Osteoblast (primary cell): ENCODE measurements at regions not wholly inside any gene's neighbourhood (a gene's known extent, or its start where the extent isn't known, plus 50 kb on each side); places are given as distances from the start of the nearest gene placed in this dataset.

ENCODE experiments used
- DNase-seq: peaks from one replicate; pipeline ENCODE4 v3.0.0; 2011; ENCODE audit warnings: low spot score, mixed read lengths; ENCODE audit not compliant: insufficient read length; ENCODE audit errors: missing footprints
- H2AFZ ChIP-seq: 2 replicates; pipeline ENCODE4 v1.6.0; 2011; ENCODE audit warnings: mild to moderate bottlenecking, low read length
- H3K27ac ChIP-seq: 2 replicates; pipeline ENCODE4 v1.5.1; 2011; ENCODE audit warnings: mild to moderate bottlenecking, low read depth, low read length, moderate library complexity
- H3K27me3 ChIP-seq: 2 replicates; pipeline ENCODE4 v1.6.0; 2012; ENCODE audit warnings: mild to moderate bottlenecking, control low read depth, inconsistent platforms, low read length, moderate library complexity; ENCODE audit not compliant: insufficient read depth
- H3K36me3 ChIP-seq: 2 replicates; pipeline ENCODE4 v1.5.1; 2011; ENCODE audit warnings: mild to moderate bottlenecking, low read length, control low read depth, moderate library complexity; ENCODE audit not compliant: insufficient read depth
- H3K4me1 ChIP-seq: 2 replicates; pipeline ENCODE4 v1.5.1; 2011; ENCODE audit warnings: mild to moderate bottlenecking, low read length, control low read depth, moderate library complexity; ENCODE audit not compliant: insufficient read depth
- H3K4me2 ChIP-seq: 2 replicates; pipeline ENCODE4 v1.6.0; 2011; ENCODE audit warnings: mild to moderate bottlenecking, low read length; ENCODE audit not compliant: insufficient read depth
- H3K4me3 ChIP-seq: fragments of 200-600 bp; sonication (generic); 3 replicates; pipeline ENCODE4 v1.5.1; 2012; ENCODE audit warnings: mild to moderate bottlenecking, low read length, inconsistent platforms; ENCODE audit not compliant: insufficient read depth
- H3K79me2 ChIP-seq: 2 replicates; pipeline ENCODE4 v1.6.0; 2012; ENCODE audit warnings: mild to moderate bottlenecking, low read length, control low read depth, inconsistent platforms; ENCODE audit not compliant: insufficient read depth
- H3K9me3 ChIP-seq: 2 replicates; pipeline ENCODE4 v1.5.1; 2011; ENCODE audit warnings: low read depth, low read length, control low read depth
- H4K20me1 ChIP-seq: 2 replicates; pipeline ENCODE4 v1.6.0; 2012; ENCODE audit warnings: mild to moderate bottlenecking, low read length, control low read depth; ENCODE audit not compliant: insufficient read depth
- CTCF ChIP-seq: IDR thresholded peaks from 2 replicates; pipeline ENCODE4 v1.5.1; 2011; ENCODE audit warnings: mild to moderate bottlenecking, low read depth, low read length, moderate library complexity; ENCODE audit errors: extremely low read depth

GRCh38 chr3:68162644-68163043, 508.2 kb upstream of the SUCLG2 start:
- H3K27ac ChIP-seq = no peak overlapping the region
- H2AFZ ChIP-seq = no peak overlapping the region
- no peaks in the 10 kb centered on the region for H3K27me3 ChIP-seq
- no peaks in the 10 kb centered on the region for H3K4me1 ChIP-seq
- H3K36me3 ChIP-seq = no peaks in the 10 kb centered on the region
- DNase-seq = no peak
- peaks cover 2% of the 10 kb centered on the region for H3K9me3 ChIP-seq
- no peaks in the 10 kb centered on the region for H4K20me1 ChIP-seq
- no peaks in the 10 kb centered on the region for H3K79me2 ChIP-seq
- no peak overlapping the region for H3K4me3 ChIP-seq
- H3K4me2 ChIP-seq = no peak overlapping the region
- TF ChIP-seq CTCF = no peak

GRCh38 chr3:68151359-68151758, 496.9 kb upstream of the SUCLG2 start:
- H3K27ac ChIP-seq = no peak overlapping the region
- TF ChIP-seq CTCF = no peak

GRCh38 chr3:68148447-68148846, 494.0 kb upstream of the SUCLG2 start:
- Histone ChIP-seq H3K27me3 (no peaks in the 10 kb centered on the region), H3K4me1 (no peaks in the 10 kb centered on the region), H3K4me3 (no peak overlapping the region), H3K27ac (no peak overlapping the region), H4K20me1 (no peaks in the 10 kb centered on the region), H3K9me3 (peaks cover 2% of the 10 kb centered on the region), H3K36me3 (no peaks in the 10 kb centered on the region), H3K4me2 (no peak overlapping the region), H2AFZ (no peak overlapping the region), H3K79me2 (no peaks in the 10 kb centered on the region)
- no peak for DNase-seq
- no peak for TF ChIP-seq CTCF

More at GRCh38 chr3:68151359-68151758, 496.9 kb upstream of the SUCLG2 start:
- no peaks in the 10 kb centered on the region for H3K4me1 ChIP-seq
- no peaks in the 10 kb centered on the region for H3K36me3 ChIP-seq
- no peak overlapping the region for H2AFZ ChIP-seq
- H3K27me3 ChIP-seq = no peaks in the 10 kb centered on the region
- H3K9me3 ChIP-seq = peaks cover 2% of the 10 kb centered on the region
- H3K4me3 ChIP-seq = no peak overlapping the region
- H3K4me2 ChIP-seq = no peak overlapping the region
- DNase-seq = no peak
- H4K20me1 ChIP-seq = no peaks in the 10 kb centered on the region
- H3K79me2 ChIP-seq = no peaks in the 10 kb centered on the region

- Histone ChIP-seq H3K27ac (no peak overlapping the region), H2AFZ (no peak overlapping the region), H3K9me3 (peaks cover 2% of the 10 kb centered on the region), H3K79me2 (no peaks in the 10 kb centered on the region), H3K4me2 (no peak overlapping the region), H4K20me1 (no peaks in the 10 kb centered on the region), H3K36me3 (no peaks in the 10 kb centered on the region), H3K4me1 (no peaks in the 10 kb centered on the region), H3K27me3 (no peaks in the 10 kb centered on the region), H3K4me3 (no peak overlapping the region)
- TF ChIP-seq CTCF = no peak
- no peak for DNase-seq
Observed at GRCh38 chr3:68142441-68142840, 488.0 kb upstream of the SUCLG2 start.
